ENCODE measurements at regions not wholly inside any gene's neighbourhood (a gene's known extent, or its start where the extent isn't known, plus 50 kb on each side); places are given as distances from the start of the nearest gene placed in this dataset.

DNA sequence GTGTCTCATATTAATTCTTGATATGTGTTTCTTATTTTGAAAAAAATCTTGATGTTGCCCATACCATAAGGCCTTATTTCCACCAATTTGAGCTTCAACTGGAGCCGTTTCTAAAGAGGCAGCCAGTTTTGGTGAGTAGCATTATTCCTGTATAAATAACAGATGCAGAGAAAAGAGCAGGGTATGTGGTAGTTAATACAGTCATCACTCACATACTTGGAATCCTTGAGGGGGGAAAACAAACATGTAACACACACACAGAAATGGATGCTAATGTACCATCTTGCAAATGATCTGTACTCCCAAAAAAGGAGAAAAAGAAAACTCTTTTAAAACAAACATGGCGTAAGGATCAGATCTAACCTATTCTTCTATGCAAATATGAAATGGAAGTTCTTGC is 389.7 kb downstream of the GPM6A start (continued):
- TF ChIP-seq, protein P1, sequence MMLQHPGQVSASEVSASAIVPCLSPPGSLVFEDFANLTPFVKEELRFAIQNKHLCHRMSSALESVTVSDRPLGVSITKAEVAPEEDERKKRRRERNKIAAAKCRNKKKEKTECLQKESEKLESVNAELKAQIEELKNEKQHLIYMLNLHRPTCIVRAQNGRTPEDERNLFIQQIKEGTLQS (IDR thresholded peaks at IDR 0.05): no peak
- TF ChIP-seq, protein P1 (CRISPR knock-in tag; conservative IDR thresholded peaks at IDR 0.05): no peak
- TF ChIP-seq, protein P2, sequence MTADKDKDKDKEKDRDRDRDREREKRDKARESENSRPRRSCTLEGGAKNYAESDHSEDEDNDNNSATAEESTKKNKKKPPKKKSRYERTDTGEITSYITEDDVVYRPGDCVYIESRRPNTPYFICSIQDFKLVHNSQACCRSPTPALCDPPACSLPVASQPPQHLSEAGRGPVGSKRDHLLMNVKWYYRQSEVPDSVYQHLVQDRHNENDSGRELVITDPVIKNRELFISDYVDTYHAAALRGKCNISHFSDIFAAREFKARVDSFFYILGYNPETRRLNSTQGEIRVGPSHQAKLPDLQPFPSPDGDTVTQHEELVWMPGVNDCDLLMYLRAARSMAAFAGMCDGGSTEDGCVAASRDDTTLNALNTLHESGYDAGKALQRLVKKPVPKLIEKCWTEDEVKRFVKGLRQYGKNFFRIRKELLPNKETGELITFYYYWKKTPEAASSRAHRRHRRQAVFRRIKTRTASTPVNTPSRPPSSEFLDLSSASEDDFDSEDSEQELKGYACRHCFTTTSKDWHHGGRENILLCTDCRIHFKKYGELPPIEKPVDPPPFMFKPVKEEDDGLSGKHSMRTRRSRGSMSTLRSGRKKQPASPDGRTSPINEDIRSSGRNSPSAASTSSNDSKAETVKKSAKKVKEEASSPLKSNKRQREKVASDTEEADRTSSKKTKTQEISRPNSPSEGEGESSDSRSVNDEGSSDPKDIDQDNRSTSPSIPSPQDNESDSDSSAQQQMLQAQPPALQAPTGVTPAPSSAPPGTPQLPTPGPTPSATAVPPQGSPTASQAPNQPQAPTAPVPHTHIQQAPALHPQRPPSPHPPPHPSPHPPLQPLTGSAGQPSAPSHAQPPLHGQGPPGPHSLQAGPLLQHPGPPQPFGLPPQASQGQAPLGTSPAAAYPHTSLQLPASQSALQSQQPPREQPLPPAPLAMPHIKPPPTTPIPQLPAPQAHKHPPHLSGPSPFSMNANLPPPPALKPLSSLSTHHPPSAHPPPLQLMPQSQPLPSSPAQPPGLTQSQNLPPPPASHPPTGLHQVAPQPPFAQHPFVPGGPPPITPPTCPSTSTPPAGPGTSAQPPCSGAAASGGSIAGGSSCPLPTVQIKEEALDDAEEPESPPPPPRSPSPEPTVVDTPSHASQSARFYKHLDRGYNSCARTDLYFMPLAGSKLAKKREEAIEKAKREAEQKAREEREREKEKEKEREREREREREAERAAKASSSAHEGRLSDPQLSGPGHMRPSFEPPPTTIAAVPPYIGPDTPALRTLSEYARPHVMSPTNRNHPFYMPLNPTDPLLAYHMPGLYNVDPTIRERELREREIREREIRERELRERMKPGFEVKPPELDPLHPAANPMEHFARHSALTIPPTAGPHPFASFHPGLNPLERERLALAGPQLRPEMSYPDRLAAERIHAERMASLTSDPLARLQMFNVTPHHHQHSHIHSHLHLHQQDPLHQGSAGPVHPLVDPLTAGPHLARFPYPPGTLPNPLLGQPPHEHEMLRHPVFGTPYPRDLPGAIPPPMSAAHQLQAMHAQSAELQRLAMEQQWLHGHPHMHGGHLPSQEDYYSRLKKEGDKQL (CRISPR knock-in tag; IDR thresholded peaks at IDR 0.05; ENCODE audit: borderline replicate concordance): no peak

DNA sequence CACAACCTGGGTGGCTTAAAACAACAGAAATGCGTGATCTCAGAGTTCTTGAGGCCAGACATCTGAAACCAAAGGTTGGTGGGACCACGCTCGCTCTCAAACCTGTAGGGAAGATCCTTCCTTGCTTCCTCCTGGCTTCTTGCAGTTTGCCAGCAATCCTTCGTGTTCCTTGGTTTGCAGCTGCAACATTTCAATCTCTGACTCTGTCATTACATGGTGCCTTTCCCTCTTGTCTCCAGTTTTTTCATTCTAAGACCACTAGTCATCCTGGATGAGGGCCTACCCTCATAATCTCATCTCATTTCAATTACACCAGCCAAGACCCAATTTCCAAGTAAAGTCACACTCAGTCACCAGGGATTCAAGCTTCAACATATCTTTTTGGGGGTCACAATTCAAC is 388.0 kb downstream of the GPM6A start:
- FAIRE-seq: no peak
- H3K27me3 ChIP-seq (ENCODE audit: control insufficient read depth in 2 of 2, insufficient read depth in 2 of 2, low read length in 2 of 2): no peaks in the 10 kb centered on the region
- H3K4me3 ChIP-seq: no peak overlapping the region
- no peak overlapping the region for H3K27ac ChIP-seq (ENCODE audit: extremely low read depth, low read depth, low read length)
- no TSS peak for BruUV-seq (replicated peaks)
- in situ Hi-C loops (cut with MboI): no loop called here
- no peaks in the 10 kb centered on the region for H3K9me1 ChIP-seq (ENCODE audit: control insufficient read depth, insufficient read depth, low read length)
- H3K9me3 ChIP-seq (replicated peaks; ENCODE audit: control insufficient read depth, insufficient read depth, low read depth, low read length): no peaks in the 10 kb centered on the region
- no peaks in the 10 kb centered on the region for H3K4me1 ChIP-seq (replicated peaks in 1 of 2; ENCODE audit: control insufficient read depth in 2 of 2, insufficient read depth in 2 of 2, low read length in 2 of 2)
- no peak overlapping the region for H2AFZ ChIP-seq (ENCODE audit: low read depth, low read length)
- POLR2A ChIA-PET: no interaction called here
- no peaks in the 10 kb centered on the region for H3K36me3 ChIP-seq (ENCODE audit: control insufficient read depth, insufficient read depth, low read length)
- H3K79me2 ChIP-seq (ENCODE audit: control insufficient read depth, insufficient read depth, low read length): no peaks in the 10 kb centered on the region
- H3K4me2 ChIP-seq (ENCODE audit: insufficient read depth, low read length): no peak overlapping the region
- TF ChIP-seq CBX8 (IDR thresholded peaks at IDR 0.05; ENCODE audit: borderline replicate concordance, extremely low read depth, low read depth, low read length, poor library complexity, severe bottlenecking) (no peak), ZNF79 (CRISPR knock-in tag; IDR thresholded peaks at IDR 0.05; ENCODE audit: low read depth) (no peak), DACH1 (IDR thresholded peaks at IDR 0.05; ENCODE audit: partially characterized antibody) (no peak), PHF21A (IDR thresholded peaks at IDR 0.05; ENCODE audit: borderline replicate concordance, low read depth) (no peak), CSDE1 (IDR thresholded peaks at IDR 0.05) (no peak)
- WGBS (ENCODE audit: insufficient coverage, low coverage, missing lambda C conversion rate): 0% methylated on average over 4 of the region's 4 CpGs
- intact Hi-C loops (cut with micrococcal nuclease): no loop called here
- ATAC-seq: no peak
- CTCF ChIA-PET (ENCODE audit: low intra/inter-chr PET ratio): no interaction called here
- H3K9ac ChIP-seq (ENCODE audit: insufficient read depth in 1 of 2, low read depth in 2 of 2, low read length in 2 of 2): no peak overlapping the region
- H4K20me1 ChIP-seq (replicated peaks; ENCODE audit: control insufficient read depth, insufficient read depth, low read length): no peaks in the 10 kb centered on the region
- no peak for DNase-seq (ENCODE audit: extremely low read depth in 1 of 4, low spot score in 3 of 4)

All from K562 (cell line).